Body of pancreas (tissue), 4 donors: ENCODE measurements at regions not wholly inside any gene's neighbourhood (a gene's known extent, or its start where the extent isn't known, plus 50 kb on each side); places are given as distances from the start of the nearest gene placed in this dataset.

Experiments used
- POLR2A ChIP-seq, 3 donors: fragments of 450-650 bp; IDR thresholded peaks; one replicate each; pipeline ENCODE4 v1.6.1; 2016; ENCODE audit warnings: antibody characterized with exemption in 3 of 3, mild to moderate bottlenecking in 2 of 3
- TF ChIP-seq, protein P1 (sequence below), 7 experiments: fragments of 450-650 bp in 4 of 7; fragments of 200-600 bp in 3 of 7; sonication (generic) in 3 of 7; IDR thresholded peaks; one replicate each; pipeline ENCODE4 v1.5.1; 2016 to 2019; ENCODE audit warnings: antibody characterized with exemption in 7 of 7

DNA sequence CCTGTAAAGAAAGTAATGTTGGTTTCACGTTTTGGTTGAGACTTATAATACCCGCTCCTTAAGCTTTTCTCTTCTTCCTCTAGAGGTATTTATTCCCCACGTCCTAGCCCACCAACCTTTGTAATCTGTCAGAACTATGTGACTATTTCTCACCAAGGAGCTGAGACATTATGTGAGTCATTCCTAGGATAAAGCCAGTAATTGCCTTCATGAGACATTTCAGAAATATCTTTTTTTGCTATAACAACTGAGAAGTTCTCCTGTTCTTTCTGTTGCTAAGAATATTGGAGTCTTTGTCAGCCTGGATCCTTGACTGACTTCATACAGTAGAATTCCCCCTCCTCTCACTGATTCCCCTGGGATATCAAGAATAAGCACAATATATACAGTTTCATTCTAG is 1497.0 kb upstream of the TENM4 start:
- TF ChIP-seq, protein P1, sequence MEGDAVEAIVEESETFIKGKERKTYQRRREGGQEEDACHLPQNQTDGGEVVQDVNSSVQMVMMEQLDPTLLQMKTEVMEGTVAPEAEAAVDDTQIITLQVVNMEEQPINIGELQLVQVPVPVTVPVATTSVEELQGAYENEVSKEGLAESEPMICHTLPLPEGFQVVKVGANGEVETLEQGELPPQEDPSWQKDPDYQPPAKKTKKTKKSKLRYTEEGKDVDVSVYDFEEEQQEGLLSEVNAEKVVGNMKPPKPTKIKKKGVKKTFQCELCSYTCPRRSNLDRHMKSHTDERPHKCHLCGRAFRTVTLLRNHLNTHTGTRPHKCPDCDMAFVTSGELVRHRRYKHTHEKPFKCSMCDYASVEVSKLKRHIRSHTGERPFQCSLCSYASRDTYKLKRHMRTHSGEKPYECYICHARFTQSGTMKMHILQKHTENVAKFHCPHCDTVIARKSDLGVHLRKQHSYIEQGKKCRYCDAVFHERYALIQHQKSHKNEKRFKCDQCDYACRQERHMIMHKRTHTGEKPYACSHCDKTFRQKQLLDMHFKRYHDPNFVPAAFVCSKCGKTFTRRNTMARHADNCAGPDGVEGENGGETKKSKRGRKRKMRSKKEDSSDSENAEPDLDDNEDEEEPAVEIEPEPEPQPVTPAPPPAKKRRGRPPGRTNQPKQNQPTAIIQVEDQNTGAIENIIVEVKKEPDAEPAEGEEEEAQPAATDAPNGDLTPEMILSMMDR (IDR thresholded peaks at IDR 0.05), result no peak
- TF ChIP-seq POLR2A (IDR thresholded peaks at IDR 0.05), result no peak
